HEK293 (cell line): ENCODE measurements at regions not wholly inside any gene's neighbourhood (a gene's known extent, or its start where the extent isn't known, plus 50 kb on each side); places are given as distances from the start of the nearest gene placed in this dataset.

Experiments
- CTCF ChIA-PET: fragments of 350-600 bp; formaldehyde crosslinking; extraction: SDS; loops from one replicate; lab custom pipeline; 2021; ENCODE audit warnings: antibody characterized with exemption; lab: Yijun Ruan, JAX
- POLR2A ChIA-PET: fragments of 300-600 bp; formaldehyde crosslinking; extraction: SDS; loops from one replicate; lab custom pipeline; 2020; ENCODE audit warnings: antibody characterized with exemption, inconsistent platforms; lab: Yijun Ruan, JAX
- H3K27ac ChIP-seq: fragments of 200-500 bp; sonication (Bioruptor generic); 2 replicates; pipeline ENCODE4 v1.5.1; 2014; ENCODE audit warnings: low read depth, low read length, control low read depth, inconsistent platforms; ENCODE audit errors: extremely low read depth
- H3K36me3 ChIP-seq, 2 experiments: fragments of 200-500 bp in 1 of 2; sonication (Bioruptor generic) in 1 of 2; 1 replicate in 1 of 2; 2 replicates in 1 of 2; pipeline ENCODE4 v1.5.1; 2014 to 2017; ENCODE audit warnings: inconsistent platforms in 2 of 2, low read length in 2 of 2; ENCODE audit not compliant: control insufficient read depth in 2 of 2, insufficient read depth in 1 of 2
- H3K4me1 ChIP-seq: fragments of 200-500 bp; sonication (Bioruptor generic); 2 replicates; pipeline ENCODE4 v1.5.1; 2014; ENCODE audit warnings: mild to moderate bottlenecking, low read length, inconsistent platforms; ENCODE audit not compliant: control insufficient read depth, insufficient read depth
- H3K4me3 ChIP-seq: 2 replicates; pipeline ENCODE4 v1.5.1; 2011; ENCODE audit warnings: low read depth, mild to moderate bottlenecking, control low read depth, low read length, moderate library complexity
- H3K9me3 ChIP-seq: fragments of 200-500 bp; sonication (Bioruptor generic); 2 replicates; pipeline ENCODE4 v1.5.1; 2014; ENCODE audit warnings: low read depth, low read length, inconsistent platforms; ENCODE audit not compliant: control insufficient read depth, insufficient read depth
- BCL6B ChIP-seq: fragments of 450-650 bp; formaldehyde crosslinking; IDR thresholded peaks from 2 replicates; pipeline ENCODE4 v1.5.1; 2017; ENCODE audit warnings: missing biosample characterization, missing genetic modification characterization
- GFI1B ChIP-seq: fragments of 450-650 bp; formaldehyde crosslinking; IDR thresholded peaks from 2 replicates; pipeline ENCODE4 v1.5.1; 2016; ENCODE audit warnings: missing biosample characterization, missing genetic modification characterization
- GLIS2 ChIP-seq: fragments of 450-650 bp; formaldehyde crosslinking; IDR thresholded peaks from 2 replicates; pipeline ENCODE4 v1.5.1; 2016; ENCODE audit warnings: missing biosample characterization, missing genetic modification characterization
- INSM2 ChIP-seq: fragments of 450-650 bp; formaldehyde crosslinking; IDR thresholded peaks from 2 replicates; pipeline ENCODE4 v1.5.1; 2016; ENCODE audit warnings: missing biosample characterization, missing genetic modification characterization
- MEIS1 ChIP-seq: sonication (generic); formaldehyde crosslinking; IDR thresholded peaks from 2 replicates; pipeline ENCODE4 v1.8.1; 2022; ENCODE audit warnings: missing genetic modification reagents, mild to moderate bottlenecking, borderline replicate concordance
- PRDM6 ChIP-seq: fragments of 450-650 bp; formaldehyde crosslinking; IDR thresholded peaks from 2 replicates; pipeline ENCODE4 v1.5.1; 2017; ENCODE audit warnings: missing biosample characterization, missing genetic modification characterization
- RBAK ChIP-seq: fragments of 450-650 bp; formaldehyde crosslinking; IDR thresholded peaks from 2 replicates; pipeline ENCODE4 v1.5.1; 2016; ENCODE audit warnings: missing biosample characterization, missing genetic modification characterization
- SP3 ChIP-seq: fragments of 450-650 bp; formaldehyde crosslinking; IDR thresholded peaks from 2 replicates; pipeline ENCODE4 v1.5.1; 2016; ENCODE audit warnings: missing biosample characterization, missing genetic modification characterization
- YY2 ChIP-seq: fragments of 450-650 bp; formaldehyde crosslinking; IDR thresholded peaks from 2 replicates; pipeline ENCODE4 v1.5.1; 2016; ENCODE audit warnings: missing biosample characterization, missing genetic modification characterization
- ZBTB8A ChIP-seq: fragments of 450-650 bp; formaldehyde crosslinking; IDR thresholded peaks from 2 replicates; pipeline ENCODE4 v1.5.1; 2016; ENCODE audit warnings: missing biosample characterization, missing genetic modification characterization
- ZEB2 ChIP-seq: fragments of 450-650 bp; formaldehyde crosslinking; IDR thresholded peaks from 2 replicates; pipeline ENCODE4 v1.5.1; 2016; ENCODE audit warnings: missing biosample characterization, missing genetic modification characterization
- ZNF175 ChIP-seq: fragments of 450-650 bp; formaldehyde crosslinking; IDR thresholded peaks from 2 replicates; pipeline ENCODE4 v1.5.1; 2016; ENCODE audit warnings: missing biosample characterization, missing genetic modification characterization
- ZNF23 ChIP-seq: fragments of 450-650 bp; formaldehyde crosslinking; IDR thresholded peaks from 2 replicates; pipeline ENCODE4 v1.5.1; 2016; ENCODE audit warnings: missing biosample characterization, missing genetic modification characterization, borderline replicate concordance
- ZNF280C ChIP-seq: fragments of 450-650 bp; formaldehyde crosslinking; IDR thresholded peaks from 2 replicates; pipeline ENCODE4 v1.5.1; 2016; ENCODE audit warnings: missing biosample characterization, missing genetic modification characterization
- ZNF596 ChIP-seq: fragments of 450-650 bp; IDR thresholded peaks from 2 replicates; pipeline ENCODE4 v1.5.0; 2018; ENCODE audit warnings: missing biosample characterization, mild to moderate bottlenecking, missing genetic modification characterization, moderate library complexity
- ZNF837 ChIP-seq: fragments of 450-650 bp; formaldehyde crosslinking; IDR thresholded peaks from 2 replicates; pipeline ENCODE4 v1.5.1; 2016; ENCODE audit warnings: missing biosample characterization, missing genetic modification characterization
- ZSCAN5A ChIP-seq: fragments of 450-650 bp; formaldehyde crosslinking; IDR thresholded peaks from 2 replicates; pipeline ENCODE4 v1.5.1; 2016; ENCODE audit warnings: missing biosample characterization, missing genetic modification characterization
- ZXDB ChIP-seq: fragments of 450-650 bp; formaldehyde crosslinking; IDR thresholded peaks from 2 replicates; pipeline ENCODE4 v1.5.1; 2016; ENCODE audit warnings: missing biosample characterization, missing genetic modification characterization

- TF ChIP-seq ZNF837 (tag by site-specific recombination) (no peak), GLIS2 (tag by site-specific recombination) (no peak)
Observed at GRCh38 chr18:68445668-68446426, 269.1 kb downstream of the TMX3 start (continued).

- H3K4me1 ChIP-seq: no peaks in the 10 kb centered on the region
- H3K9me3 ChIP-seq: no peaks in the 10 kb centered on the region
- TF ChIP-seq ZXDB (no peak), ZNF596 (no peak), BCL6B (no peak), ZNF280C (no peak), ZSCAN5A (tag by site-specific recombination) (no peak), ZNF175 (tag by site-specific recombination) (no peak), MEIS1 (no peak), ZNF23 (tag by site-specific recombination) (no peak), PRDM6 (tag by site-specific recombination) (no peak), GFI1B (tag by site-specific recombination) (no peak), ZBTB8A (tag by site-specific recombination) (no peak), RBAK (tag by site-specific recombination) (no peak), INSM2 (tag by site-specific recombination) (no peak), ZEB2 (tag by site-specific recombination) (no peak), SP3 (tag by site-specific recombination) (no peak), YY2 (tag by site-specific recombination) (no peak)
- CTCF ChIA-PET: no interaction called here
- POLR2A ChIA-PET: no interaction called here
- H3K27ac ChIP-seq: no peak overlapping the region
- no peak overlapping the region for H3K4me3 ChIP-seq
- no peaks in the 10 kb centered on the region for H3K36me3 ChIP-seq
Observed at GRCh38 chr18:68445136-68445535, 269.8 kb downstream of the TMX3 start.
